GM19238 (cell line): ENCODE measurements at regions not wholly inside any gene's neighbourhood (a gene's known extent, or its start where the extent isn't known, plus 50 kb on each side); places are given as distances from the start of the nearest gene placed in this dataset.

Experiments
- DNase-seq: peaks from one replicate; pipeline ENCODE4 v3.0.0; 2011; ENCODE audit warnings: low spot score; ENCODE audit not compliant: insufficient read length

DNA sequence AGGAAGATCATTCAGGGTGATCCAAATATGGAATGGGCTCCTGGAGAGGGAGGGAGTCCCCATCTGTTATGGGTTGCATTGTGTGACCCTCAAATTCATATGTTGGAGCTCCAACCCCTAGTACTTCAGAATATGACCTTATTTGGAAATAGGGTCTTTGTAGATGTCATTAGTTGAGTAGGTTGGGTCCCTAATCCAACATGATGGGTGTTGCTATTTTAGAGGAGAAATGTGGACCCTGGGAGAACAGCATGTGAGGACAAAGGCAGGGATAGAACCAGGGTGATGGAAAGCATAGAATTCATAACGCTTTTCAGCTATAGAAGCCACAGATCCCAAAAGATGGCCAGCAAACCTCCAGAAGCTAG lies 91.5 kb upstream of the SMNDC1 start:
- DNase-seq, result no peak

DNA sequence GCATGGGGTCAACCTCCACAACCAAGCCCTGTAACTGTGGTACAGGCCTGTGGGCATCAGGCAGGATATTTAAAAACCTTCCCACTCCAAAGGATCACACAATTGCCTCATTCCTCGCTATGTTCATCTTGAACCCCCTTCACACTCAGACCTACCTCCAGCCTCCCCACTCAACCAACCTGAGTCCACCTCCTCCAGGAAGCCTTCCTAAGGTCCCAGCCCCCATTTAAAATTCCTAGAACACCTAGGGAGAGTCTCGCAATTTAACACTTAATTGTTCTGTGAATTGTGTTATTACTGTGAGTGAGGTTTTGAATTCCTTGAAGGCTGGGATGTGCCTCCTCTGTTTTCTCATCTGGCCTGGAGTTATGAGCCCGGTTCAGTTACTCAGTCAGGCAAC lies 93.1 kb upstream of the SMNDC1 start:
- DNase-seq, result no peak

DNA sequence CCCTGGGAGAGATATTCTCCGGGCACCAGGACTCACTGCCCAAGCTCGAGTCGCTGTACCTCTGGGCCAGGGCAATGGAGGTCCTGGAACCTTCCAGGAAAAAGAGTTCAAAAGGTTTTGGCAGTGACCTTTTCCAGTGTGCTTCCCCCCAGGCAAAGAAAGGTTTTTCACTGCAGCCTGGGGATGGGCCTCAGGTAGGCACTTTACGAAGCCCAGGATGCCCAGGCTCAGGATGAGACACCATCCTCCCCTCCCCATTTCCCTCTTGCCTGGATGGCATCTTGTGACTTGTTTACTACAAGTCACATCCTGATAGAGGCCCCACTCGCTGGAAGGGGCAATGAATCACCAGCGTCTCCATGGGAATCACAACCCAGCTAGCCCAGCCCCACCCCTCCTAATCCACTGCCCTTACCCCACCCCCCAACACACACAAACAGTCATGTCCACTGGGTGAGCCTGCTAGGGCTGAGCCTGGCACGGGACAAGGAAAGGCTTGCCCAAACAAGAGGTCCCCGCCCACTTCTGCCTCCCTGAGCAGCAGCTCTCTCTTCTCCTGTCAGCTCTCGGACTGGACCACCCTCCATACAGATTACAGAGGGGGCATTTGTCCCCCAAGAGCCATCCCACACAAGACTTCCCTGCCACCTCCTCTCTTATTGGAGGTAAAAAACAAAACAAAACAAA lies 93.8 kb upstream of the SMNDC1 start:
- no peak for DNase-seq

DNA sequence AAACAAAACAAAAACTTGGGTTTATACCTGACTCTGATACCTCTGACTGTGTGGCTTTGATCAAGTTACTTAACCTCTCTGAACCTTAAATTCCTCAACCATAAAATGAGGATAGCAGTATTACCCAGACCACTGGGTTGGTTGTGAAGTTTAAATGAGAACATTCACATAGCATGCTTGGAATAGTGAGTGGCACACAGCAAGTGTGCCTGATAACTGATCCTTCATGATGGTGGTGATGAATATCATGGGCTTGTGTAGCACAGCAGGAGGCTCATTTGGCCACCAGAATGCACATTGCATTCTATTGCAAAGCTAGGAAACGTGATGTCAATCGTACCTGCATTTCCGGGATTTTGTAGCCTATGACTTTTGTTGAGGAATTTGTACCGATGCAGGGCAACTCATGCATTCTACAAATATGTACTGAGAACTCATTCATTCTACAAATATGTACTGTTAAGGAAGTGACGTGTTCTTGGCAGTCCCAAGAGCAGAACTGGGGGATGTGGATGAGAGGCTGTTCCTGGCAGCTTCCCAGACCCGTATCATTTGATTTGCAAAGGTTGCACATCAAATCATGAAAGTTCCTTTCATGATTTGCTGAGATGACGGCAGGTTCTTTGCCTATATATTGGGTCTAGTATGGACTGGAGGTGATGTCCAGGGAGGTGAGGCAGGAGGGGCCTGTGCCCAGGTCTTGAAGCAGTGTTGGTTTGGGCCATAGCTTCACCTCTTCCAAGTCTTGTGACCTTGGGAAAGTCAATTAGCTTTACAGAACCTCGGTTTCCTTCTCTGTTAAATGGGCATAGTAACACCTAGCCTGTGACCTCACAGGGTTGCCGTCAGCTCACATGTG lies 94.6 kb upstream of the SMNDC1 start:
- DNase-seq, result no peak

- no peak for DNase-seq
These were observed 95.5 kb upstream of the SMNDC1 start for GRCh38 chr10:110399965-110400933.

DNA sequence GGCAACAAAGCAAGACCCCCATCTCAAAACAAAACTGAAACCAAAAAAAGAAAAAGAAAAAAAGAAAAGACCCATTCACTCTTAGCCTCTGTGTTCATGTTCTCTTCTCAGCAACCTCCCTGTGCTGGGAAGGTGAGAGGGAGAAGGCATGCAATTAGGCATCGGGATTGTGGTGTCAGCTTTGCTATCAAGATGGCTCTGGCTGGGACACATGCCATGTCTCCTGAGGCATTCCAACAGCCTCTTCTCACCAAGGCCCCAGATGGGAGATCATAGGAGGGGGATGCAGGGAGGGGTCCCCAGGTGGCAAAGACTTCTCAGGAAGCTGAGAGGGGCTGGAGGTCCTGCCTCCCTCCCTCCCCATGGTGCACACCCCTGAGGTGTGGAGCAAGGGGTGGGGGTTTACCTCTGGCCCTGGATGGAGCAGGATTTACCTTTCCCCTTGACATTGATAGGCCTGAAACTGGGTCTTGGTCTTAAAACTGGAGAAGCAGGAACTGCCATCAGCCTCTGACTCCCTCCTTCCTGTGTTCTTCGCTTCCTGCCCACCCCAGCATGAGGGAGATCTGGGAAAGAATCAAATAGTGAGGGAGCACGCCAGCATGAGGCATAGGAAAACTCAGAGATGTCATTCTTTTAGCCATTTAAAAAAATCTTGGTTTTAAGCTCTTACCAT lies 96.2 kb upstream of the DUSP5 start:
- no peak for DNase-seq

- DNase-seq, result no peak
These were observed 95.7 kb upstream of the DUSP5 start for GRCh38 chr10:110402077-110402416.

DNA sequence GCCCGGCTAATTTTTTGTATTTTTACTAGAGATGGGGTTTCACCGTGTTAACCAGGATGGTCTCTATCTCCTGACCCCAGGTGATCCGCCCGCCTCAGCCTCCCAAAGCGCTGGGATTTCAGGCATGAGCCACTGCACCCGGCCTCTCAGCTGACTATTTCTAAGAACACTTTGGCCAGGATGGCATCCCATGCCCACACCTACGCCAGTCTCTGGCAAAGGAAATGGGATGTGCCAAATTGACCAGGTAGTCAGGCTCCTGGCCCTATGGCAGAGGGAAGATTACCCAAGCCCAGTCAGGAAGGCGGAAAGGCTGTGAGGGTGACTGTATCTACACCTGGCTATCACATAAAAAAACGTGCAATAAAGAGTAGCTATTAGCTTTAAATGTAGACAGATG lies 94.1 kb upstream of the DUSP5 start:
- DNase-seq, result no peak

- no peak for DNase-seq
These were observed 93.3 kb upstream of the DUSP5 start for GRCh38 chr10:110404413-110404812.

DNA sequence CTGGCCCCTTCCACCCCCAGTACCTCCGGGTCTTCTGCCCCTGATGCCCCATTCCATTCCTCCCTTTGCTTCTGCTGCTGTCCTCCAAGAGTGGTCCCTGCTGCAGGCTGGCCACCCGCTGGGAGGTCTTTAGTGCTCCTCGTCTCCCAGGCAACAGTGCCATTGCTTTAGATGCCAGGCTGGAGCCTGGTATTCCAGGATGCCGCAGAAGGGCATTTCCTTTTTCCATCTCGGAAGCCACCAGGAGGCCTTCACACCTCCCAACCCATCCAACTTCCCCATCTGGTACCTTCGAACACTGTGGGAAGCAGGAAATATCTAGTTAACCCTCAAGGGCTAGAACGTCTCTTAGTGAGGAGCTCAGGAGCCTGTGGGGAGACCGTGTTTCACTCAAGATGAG lies 92.9 kb upstream of the DUSP5 start:
- no peak for DNase-seq

GRCh38 chr10:110405380-110405779 lies 92.3 kb upstream of the DUSP5 start:
- DNase-seq, result no peak

GRCh38 chr10:110407301-110408170 lies 90.2 kb upstream of the DUSP5 start:
- DNase-seq, result no peak

DNA sequence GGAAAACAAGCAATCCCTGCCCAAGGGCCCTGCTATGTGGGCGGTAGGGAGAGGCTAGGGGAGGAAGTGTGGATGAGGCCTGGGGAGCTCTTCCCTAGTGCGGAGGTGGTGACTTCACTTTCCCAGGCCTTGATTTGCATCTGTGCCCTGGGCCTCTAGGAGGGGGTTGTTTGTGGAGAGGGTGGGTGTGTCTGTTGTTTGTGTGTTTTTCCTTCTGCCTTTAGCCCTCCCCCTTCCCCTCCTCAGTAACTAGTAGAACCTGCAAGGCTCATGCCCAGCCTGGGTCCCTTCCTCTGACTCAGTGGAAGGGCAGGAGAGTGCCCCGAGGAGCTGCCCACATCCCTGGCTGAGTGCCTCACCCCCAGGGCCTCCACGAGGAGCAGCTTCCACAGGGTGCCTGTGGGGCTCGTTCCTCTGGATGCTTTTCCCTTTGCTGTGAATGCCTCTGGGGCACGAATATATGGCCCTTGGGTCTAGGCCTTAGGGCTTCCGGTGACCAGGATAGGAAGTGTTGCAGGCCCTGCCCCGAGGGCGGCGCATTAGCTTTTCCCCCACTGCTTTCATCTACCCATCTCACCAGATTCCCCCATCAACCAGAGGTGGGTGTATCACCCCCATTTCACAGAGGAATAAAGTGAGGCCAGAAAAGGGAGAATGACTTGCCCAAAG lies 89.4 kb upstream of the DUSP5 start:
- no peak for DNase-seq

DNA sequence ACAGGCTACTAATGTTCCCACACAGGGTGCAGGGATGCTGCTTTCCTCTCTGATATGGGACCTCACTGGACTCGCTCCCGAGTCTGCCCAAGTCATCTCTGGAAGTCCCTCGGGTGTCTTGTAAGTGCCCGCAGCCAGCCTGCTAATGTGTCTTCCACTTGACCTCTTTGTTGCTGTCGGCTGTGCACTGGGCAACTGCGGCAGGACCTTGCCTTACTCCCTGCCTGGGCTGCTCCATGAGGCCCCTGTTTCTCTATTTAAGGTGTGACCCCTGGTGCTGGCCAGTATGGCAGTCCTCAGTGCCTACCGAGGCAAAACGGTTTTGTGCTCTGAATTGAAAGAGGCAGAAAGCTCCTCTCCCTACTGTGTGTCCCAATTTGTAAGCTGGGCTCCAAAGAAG lies 88.8 kb upstream of the DUSP5 start:
- no peak for DNase-seq

DNA sequence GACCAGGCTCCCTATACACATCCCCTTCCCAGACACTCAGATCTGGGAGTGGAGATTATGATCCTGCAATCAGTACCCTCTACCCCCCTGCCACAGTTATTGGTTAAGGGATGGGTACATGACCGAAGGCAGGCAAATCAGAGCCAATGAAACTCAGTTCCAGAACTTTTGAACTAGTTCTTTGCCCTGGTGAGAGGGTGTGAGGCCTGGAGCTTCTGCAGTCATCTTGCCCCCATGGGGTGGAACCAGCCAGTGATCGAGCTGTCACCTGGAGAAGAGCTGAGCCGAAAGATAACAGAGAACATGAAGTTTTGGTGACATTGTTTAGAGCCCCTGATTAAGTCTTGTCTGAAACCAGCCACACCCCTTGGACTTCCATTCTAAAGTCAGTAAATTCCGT lies 88.2 kb upstream of the DUSP5 start:
- no peak for DNase-seq

GRCh38 chr10:110409926-110410325 lies 87.8 kb upstream of the DUSP5 start:
- no peak for DNase-seq

DNA sequence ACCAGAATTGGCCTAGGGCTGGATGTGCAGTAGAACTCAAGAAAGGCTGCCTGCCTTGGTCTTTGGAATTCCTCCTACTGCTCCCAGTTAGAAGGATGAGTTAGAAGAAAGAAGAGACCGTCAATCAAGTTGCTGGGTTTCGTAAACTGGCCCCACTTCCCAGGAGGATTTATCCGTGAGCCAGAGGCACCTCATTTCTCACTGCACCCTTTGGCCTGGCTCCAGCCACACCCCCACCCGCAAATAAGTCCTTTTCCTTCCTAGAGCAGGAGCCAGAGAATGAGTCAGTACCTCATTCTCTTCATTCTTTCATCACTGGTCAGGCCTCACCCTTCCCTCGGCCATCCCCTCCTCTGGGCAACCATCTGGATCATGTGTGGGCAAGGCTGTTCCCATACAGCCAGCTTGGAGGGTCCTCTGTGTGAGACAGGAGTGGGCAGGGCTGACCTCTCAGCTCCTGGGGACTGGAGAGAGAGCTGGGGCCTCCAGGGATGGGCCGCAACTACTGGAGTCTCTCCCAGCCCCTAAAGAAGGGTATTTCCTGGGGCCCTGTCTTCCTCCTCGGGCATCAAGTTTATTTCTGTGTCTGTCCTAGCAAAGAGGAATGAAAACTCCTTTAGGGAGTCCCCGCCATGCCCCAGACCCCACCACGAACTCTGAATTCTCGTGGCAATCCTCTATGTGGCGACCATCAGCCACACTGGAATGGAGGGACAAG lies 87.2 kb upstream of the DUSP5 start:
- DNase-seq, result no peak

DNA sequence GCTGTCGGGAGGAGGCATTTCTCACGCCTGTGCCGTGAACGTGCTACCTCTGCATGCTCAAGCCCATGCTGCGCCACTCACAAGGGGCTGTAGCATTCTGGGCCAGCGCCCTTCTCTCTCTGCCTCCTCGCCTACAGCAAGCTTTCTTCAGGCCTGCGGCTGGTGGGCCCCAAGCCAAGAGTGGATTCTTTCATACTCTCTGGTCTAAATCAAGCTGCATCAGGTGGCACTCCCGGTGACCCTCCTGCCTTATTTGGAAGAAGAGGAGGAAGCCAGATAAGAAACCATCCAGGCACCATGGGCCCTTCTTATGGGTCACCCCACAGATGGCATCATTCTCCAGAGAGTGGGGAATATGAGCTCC lies 86.7 kb upstream of the DUSP5 start:
- DNase-seq, result no peak

- no peak for DNase-seq
These were observed 84.5 kb upstream of the DUSP5 start for GRCh38 chr10:110413049-110413783.
